ENCODE measurements at regions not wholly inside any gene's neighbourhood (a gene's known extent, or its start where the extent isn't known, plus 50 kb on each side); places are given as distances from the start of the nearest gene placed in this dataset.
"Not testable (repeated sequence)": the region's sequence is repeated elsewhere in the genome, so short reads cannot be mapped to it uniquely, and the experiment has no call there.

GRCh38 chrX:9388450-9388849 is 76.4 kb upstream of the TBL1X start:
- DNase-seq (ENCODE audit: low spot score) = no peak

- no peak for DNase-seq (ENCODE audit: low spot score)
Measured at GRCh38 chrX:9390121-9390520, 74.7 kb upstream of the TBL1X start.

- no peak for DNase-seq (ENCODE audit: low spot score)
Measured at GRCh38 chrX:9390693-9391368, 74.0 kb upstream of the TBL1X start.

GRCh38 chrX:9392445-9392844 is 72.4 kb upstream of the TBL1X start:
- no peak for DNase-seq (ENCODE audit: low spot score)

GRCh38 chrX:9393571-9393970 is 71.3 kb upstream of the TBL1X start:
- no peak for DNase-seq (ENCODE audit: low spot score)

GRCh38 chrX:9394212-9394611 is 70.6 kb upstream of the TBL1X start:
- DNase-seq (ENCODE audit: low spot score) = no peak

GRCh38 chrX:9396930-9397329 is 67.9 kb upstream of the TBL1X start:
- no peak for DNase-seq (ENCODE audit: low spot score)

GRCh38 chrX:9401051-9401450 is 63.8 kb upstream of the TBL1X start:
- no peak for DNase-seq (ENCODE audit: low spot score)

- DNase-seq (ENCODE audit: low spot score) = no peak
Measured at GRCh38 chrX:9403374-9403773, 61.5 kb upstream of the TBL1X start.

GRCh38 chrX:9405635-9406034 is 59.2 kb upstream of the TBL1X start:
- not testable (repeated sequence) for DNase-seq (ENCODE audit: low spot score)

- not testable (repeated sequence) for DNase-seq (ENCODE audit: low spot score)
Measured at GRCh38 chrX:9410889-9411288, 54.0 kb upstream of the TBL1X start.

GRCh38 chrX:9411682-9412081 is 53.2 kb upstream of the TBL1X start:
- not testable (repeated sequence) for DNase-seq (ENCODE audit: low spot score)

- no peak for DNase-seq (ENCODE audit: low spot score)
Measured at GRCh38 chrX:9414416-9414815, 50.4 kb upstream of the TBL1X start.
